IMR-90 (cell line): ENCODE measurements at regions not wholly inside any gene's neighbourhood (a gene's known extent, or its start where the extent isn't known, plus 50 kb on each side); places are given as distances from the start of the nearest gene placed in this dataset.
"Not testable (repeated sequence)": the region's sequence is repeated elsewhere in the genome, so short reads cannot be mapped to it uniquely, and the experiment has no call there.

ENCODE experiments used
- ATAC-seq: fragments of 200-7000 bp; cut with Tn5 transposase; 2 replicates; pipeline ENCODE4 v1.9.1; 2020; ENCODE audit warnings: low read depth, mild to moderate bottlenecking, moderate library complexity
- BruUV-seq: library from RNA; stranded (reverse); fragments of 400-500 nt; replicated peaks from 2 replicates; lab custom pipeline; 2021; lab: Mats Ljungman, UMichigan
- CTCF ChIA-PET: fragments of 300-600 bp; formaldehyde crosslinking; extraction: SDS; loops from one replicate; lab custom pipeline; 2021; ENCODE audit warnings: antibody characterized with exemption; lab: Yijun Ruan, JAX
- POLR2A ChIA-PET: fragments of 300-600 bp; sonication (Branson Sonifier 250); formaldehyde crosslinking; loops from one replicate; lab custom pipeline; 2022; ENCODE audit warnings: antibody characterized with exemption; ENCODE audit not compliant: unreplicated experiment; lab: Charles Lee
- DNase-seq: peaks from one replicate; pipeline ENCODE4 v3.0.0; 2013
- H2AFZ ChIP-seq: replicated peaks from 2 replicates; pipeline ENCODE3; 2013; ENCODE audit warnings: low read length, mild to moderate bottlenecking; ENCODE audit not compliant: poor library complexity
- H2AK5ac ChIP-seq: 2 replicates; pipeline ENCODE4 v1.6.1; 2013; ENCODE audit warnings: low read depth, low read length, inconsistent platforms
- H2AK9ac ChIP-seq: replicated peaks from 2 replicates; pipeline ENCODE3; 2013; ENCODE audit warnings: mild to moderate bottlenecking, low read depth, low read length, moderate library complexity; ENCODE audit not compliant: poor library complexity
- H2BK120ac ChIP-seq: 2 replicates; pipeline ENCODE4 v1.6.1; 2013; ENCODE audit warnings: low read depth, low read length, inconsistent platforms
- H2BK15ac ChIP-seq: 3 replicates; pipeline ENCODE4 v1.6.1; 2013; ENCODE audit warnings: low read depth, low read length, inconsistent platforms
- H2BK20ac ChIP-seq: 2 replicates; pipeline ENCODE4 v1.6.1; 2013; ENCODE audit warnings: low read depth, mild to moderate bottlenecking, inconsistent platforms, low read length, moderate library complexity
- H2BK5ac ChIP-seq: 2 replicates; pipeline ENCODE4 v1.6.1; 2013; ENCODE audit warnings: mild to moderate bottlenecking, low read depth, low read length, inconsistent platforms; ENCODE audit not compliant: poor library complexity, severe bottlenecking
- H3K14ac ChIP-seq: replicated peaks from 2 replicates; pipeline ENCODE4 v1.6.1; 2013; ENCODE audit warnings: low read depth, low read length, inconsistent platforms
- H3K18ac ChIP-seq: 2 replicates; pipeline ENCODE4 v1.6.1; 2013; ENCODE audit warnings: low read depth, low read length, control low read depth
- H3K23ac ChIP-seq: 2 replicates; pipeline ENCODE4 v1.6.1; 2013; ENCODE audit warnings: low read depth, low read length, inconsistent platforms
- H3K27ac ChIP-seq: 2 replicates; pipeline ENCODE4 v1.5.1; 2013; ENCODE audit warnings: mild to moderate bottlenecking, control low read depth, low read length; ENCODE audit not compliant: insufficient read depth
- H3K27me3 ChIP-seq: 2 replicates; pipeline ENCODE4 v1.6.1; 2013; ENCODE audit warnings: low read length; ENCODE audit not compliant: control insufficient read depth, insufficient read depth
- H3K36me3 ChIP-seq: 2 replicates; pipeline ENCODE4 v1.6.1; 2013; ENCODE audit warnings: low read length, mixed read lengths; ENCODE audit not compliant: control insufficient read depth, insufficient read depth
- H3K4ac ChIP-seq: 2 replicates; pipeline ENCODE4 v1.6.1; 2013; ENCODE audit warnings: low read depth, low read length, inconsistent platforms
- H3K4me1 ChIP-seq: 2 replicates; pipeline ENCODE4 v1.6.1; 2013; ENCODE audit warnings: low read length, mixed read lengths; ENCODE audit not compliant: control insufficient read depth, insufficient read depth
- H3K4me2 ChIP-seq: 2 replicates; pipeline ENCODE4 v1.6.1; 2013; ENCODE audit warnings: low read depth, mild to moderate bottlenecking, control low read depth, low read length, moderate library complexity
- H3K4me3 ChIP-seq: 2 replicates; pipeline ENCODE4 v1.5.1; 2013; ENCODE audit warnings: low read depth, mild to moderate bottlenecking, control low read depth, low read length, moderate library complexity; ENCODE audit not compliant: insufficient read depth
- H3K56ac ChIP-seq: 2 replicates; pipeline ENCODE4 v1.6.1; 2013; ENCODE audit warnings: low read length, inconsistent platforms; ENCODE audit not compliant: insufficient read depth; ENCODE audit errors: extremely low read depth
- H3K79me1 ChIP-seq, 2 experiments: 2 replicates each; pipeline ENCODE4 v1.6.1; 2013; ENCODE audit warnings: low read length in 2 of 2, inconsistent platforms in 1 of 2, low read depth in 1 of 2
- H3K9ac ChIP-seq: 2 replicates; pipeline ENCODE4 v1.6.1; 2013; ENCODE audit warnings: low read depth, low read length, control low read depth
- H3K9me1 ChIP-seq: 2 replicates; pipeline ENCODE4 v1.6.1; 2013; ENCODE audit warnings: low read length, inconsistent platforms; ENCODE audit not compliant: insufficient read depth
- H3K9me3 ChIP-seq: 2 replicates; pipeline ENCODE4 v1.6.1; 2013; ENCODE audit warnings: low read length; ENCODE audit not compliant: control insufficient read depth, insufficient read depth
- H4K20me1 ChIP-seq: 2 replicates; pipeline ENCODE4 v1.6.1; 2013; ENCODE audit warnings: low read length, inconsistent platforms; ENCODE audit not compliant: insufficient read depth
- H4K5ac ChIP-seq: 2 replicates; pipeline ENCODE4 v1.6.1; 2013; ENCODE audit warnings: mild to moderate bottlenecking, low read depth, low read length, control low read depth
- H4K8ac ChIP-seq, 2 experiments: 2 replicates each; pipeline ENCODE4 v1.6.1; 2013; ENCODE audit warnings: low read depth in 2 of 2, low read length in 2 of 2, control low read depth in 1 of 2, inconsistent platforms in 1 of 2
- H4K91ac ChIP-seq: 2 replicates; pipeline ENCODE4 v1.6.1; 2013; ENCODE audit warnings: low read depth, low read length, inconsistent platforms; ENCODE audit not compliant: insufficient read depth
- WGBS, 2 experiments: methylation state at CpG; one replicate each; pipeline versions ENCODE4 v1.1.5 to v1.1.7; 2013; ENCODE audit warnings: missing lambda C conversion rate in 2 of 2; ENCODE audit not compliant: insufficient read length in 1 of 2; ENCODE audit errors: extremely low coverage in 2 of 2; 5-methylcytosine and 5-hydroxymethylcytosine counted together
- dilution Hi-C: fragments of 300-500 bp; cut with HindIII; formaldehyde crosslinking; loops from one replicate; pipeline ENCODE4 v1.14.3; 2018; ENCODE audit warnings: low sequenced_read_pairs; ENCODE audit not compliant: unreplicated experiment
- in situ Hi-C: fragments of 300-500 bp; cut with MboI; formaldehyde crosslinking; loops from 3 replicates; pipeline ENCODE4 v1.14.3; 2019; ENCODE audit warnings: low sequenced_read_pairs, inconsistent platforms, mixed read lengths
- intact Hi-C: fragments of 100-400 bp; cut with micrococcal nuclease; formaldehyde crosslinking; loops from 2 replicates; pipeline ENCODE4 v1.10.0; 2022

DNA sequence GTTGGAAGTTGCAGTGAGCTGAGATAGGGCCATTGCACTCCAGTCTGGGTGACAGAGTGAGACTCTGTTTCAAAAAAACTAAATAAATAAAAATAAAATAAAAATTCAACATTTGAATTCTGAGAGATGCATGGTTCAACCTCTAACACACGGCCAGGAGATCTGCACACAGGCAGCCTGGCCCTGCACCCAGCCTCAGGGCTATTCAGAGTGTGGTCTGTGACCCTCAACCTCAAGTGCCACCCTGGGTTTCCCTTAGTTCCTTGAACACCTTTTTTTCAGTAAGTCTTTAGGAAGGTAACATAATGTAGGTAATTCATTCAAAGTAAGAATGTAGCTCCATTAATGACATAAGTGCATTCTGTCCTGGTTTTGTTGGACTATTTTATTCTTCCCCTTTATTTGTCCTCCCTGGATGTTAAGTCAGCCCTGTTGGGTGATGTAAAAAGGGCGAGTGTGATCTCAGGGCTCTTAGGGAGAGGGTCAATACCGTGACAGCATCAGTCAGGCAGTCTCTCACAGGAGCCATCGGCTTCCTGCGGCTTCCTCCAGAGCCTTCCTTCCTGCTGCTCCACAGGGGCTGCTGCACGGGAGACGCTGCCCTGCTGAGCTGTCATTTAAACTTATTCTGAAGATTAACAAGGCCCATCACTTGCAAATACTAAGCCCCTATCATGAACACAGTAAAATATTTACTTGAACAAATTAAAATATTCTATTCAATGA lies 139.8 kb downstream of the SPATA31A6 start:
- H4K5ac ChIP-seq, H2BK20ac ChIP-seq, H3K9ac ChIP-seq, H3K27ac ChIP-seq, H3K18ac ChIP-seq, H3K9me1 ChIP-seq, H3K23ac ChIP-seq, H3K4me3 ChIP-seq, H2AFZ ChIP-seq, H3K4ac ChIP-seq, H3K9me3 ChIP-seq, H4K91ac ChIP-seq, H2AK5ac ChIP-seq, H2AK9ac ChIP-seq, H3K27me3 ChIP-seq, H3K14ac ChIP-seq, POLR2A ChIA-PET, H3K36me3 ChIP-seq, H3K4me1 ChIP-seq, H2BK120ac ChIP-seq, ATAC-seq, H3K4me2 ChIP-seq, intact Hi-C loops, H2BK15ac ChIP-seq, H4K8ac ChIP-seq, H3K56ac ChIP-seq, DNase-seq, CTCF ChIA-PET, H3K79me1 ChIP-seq, dilution Hi-C loops, H2BK5ac ChIP-seq, H4K20me1 ChIP-seq, in situ Hi-C loops, BruUV-seq: not testable (repeated sequence)
- no CpG with 5 or more reads among the region's 7 CpGs for WGBS, 2 experiments

GRCh38 chr9:42325142-42325541 lies 141.7 kb downstream of the SPATA31A6 start:
- H3K23ac ChIP-seq, H3K14ac ChIP-seq, H3K27me3 ChIP-seq, ATAC-seq, H3K4me2 ChIP-seq, H3K9me3 ChIP-seq, H2BK5ac ChIP-seq, H2AFZ ChIP-seq, POLR2A ChIA-PET, H3K27ac ChIP-seq, CTCF ChIA-PET, in situ Hi-C loops, H2BK20ac ChIP-seq, H3K9me1 ChIP-seq, BruUV-seq, H2BK15ac ChIP-seq, H4K20me1 ChIP-seq, H4K8ac ChIP-seq, H3K56ac ChIP-seq, H3K9ac ChIP-seq, H3K18ac ChIP-seq, H3K4ac ChIP-seq, H3K79me1 ChIP-seq, DNase-seq, H2AK5ac ChIP-seq, dilution Hi-C loops, intact Hi-C loops, H2BK120ac ChIP-seq, H4K91ac ChIP-seq, H3K4me3 ChIP-seq, H2AK9ac ChIP-seq, H4K5ac ChIP-seq, H3K4me1 ChIP-seq, H3K36me3 ChIP-seq: not testable (repeated sequence)
